DMS153 treated with DMSO at 0.1 percent for 48 hours (cell line): ENCODE measurements at regions not wholly inside any gene's neighbourhood (a gene's known extent, or its start where the extent isn't known, plus 50 kb on each side); places are given as distances from the start of the nearest gene placed in this dataset.
"Not testable (repeated sequence)": the region's sequence is repeated elsewhere in the genome, so short reads cannot be mapped to it uniquely, and the experiment has no call there.

Experiments used
- DNase-seq: peaks from one replicate; lab custom pipeline; 2025; ENCODE audit not compliant: unreplicated experiment; lab: John Stamatoyannopoulos, UW

DNA sequence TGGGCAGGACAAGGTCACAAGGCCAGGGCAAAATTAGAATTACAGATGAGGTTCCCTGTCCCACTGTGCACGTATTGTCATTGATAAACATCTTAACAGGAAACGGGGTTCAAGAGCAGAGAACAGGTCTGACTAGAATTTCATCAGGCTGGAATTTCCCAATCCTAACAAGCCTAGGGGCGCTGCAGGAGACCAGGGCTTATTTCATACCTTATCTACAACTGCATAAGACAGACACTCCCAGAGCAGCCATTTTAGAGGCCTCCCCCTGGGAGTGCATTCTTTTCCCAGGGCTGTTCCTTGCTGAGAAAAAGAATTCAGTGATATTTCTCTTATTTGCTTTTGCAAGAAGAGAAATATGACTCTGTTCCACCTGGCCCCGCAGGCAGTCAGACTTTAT, 244.8 kb downstream of the DAD1 start:
- DNase-seq: not testable (repeated sequence)

DNA sequence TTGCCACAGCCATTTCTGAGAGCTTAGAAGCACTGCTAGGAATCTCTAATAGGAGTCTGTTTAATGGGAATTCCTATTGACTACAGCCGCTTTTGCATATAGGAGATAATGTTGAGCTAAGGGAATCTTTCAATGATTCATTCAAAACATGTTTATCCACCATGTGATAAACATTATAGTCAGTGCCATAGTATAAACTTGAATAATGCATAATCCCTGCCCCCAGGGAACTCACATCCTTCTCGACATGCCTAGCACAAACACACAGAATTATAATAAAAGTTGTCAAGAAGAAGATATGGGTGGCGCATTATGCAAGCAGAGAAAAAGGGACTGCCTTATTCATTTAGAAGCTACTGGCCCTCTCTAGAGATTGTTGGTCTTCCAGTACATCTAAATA, 248.0 kb downstream of the DAD1 start:
- no peak for DNase-seq

DNA sequence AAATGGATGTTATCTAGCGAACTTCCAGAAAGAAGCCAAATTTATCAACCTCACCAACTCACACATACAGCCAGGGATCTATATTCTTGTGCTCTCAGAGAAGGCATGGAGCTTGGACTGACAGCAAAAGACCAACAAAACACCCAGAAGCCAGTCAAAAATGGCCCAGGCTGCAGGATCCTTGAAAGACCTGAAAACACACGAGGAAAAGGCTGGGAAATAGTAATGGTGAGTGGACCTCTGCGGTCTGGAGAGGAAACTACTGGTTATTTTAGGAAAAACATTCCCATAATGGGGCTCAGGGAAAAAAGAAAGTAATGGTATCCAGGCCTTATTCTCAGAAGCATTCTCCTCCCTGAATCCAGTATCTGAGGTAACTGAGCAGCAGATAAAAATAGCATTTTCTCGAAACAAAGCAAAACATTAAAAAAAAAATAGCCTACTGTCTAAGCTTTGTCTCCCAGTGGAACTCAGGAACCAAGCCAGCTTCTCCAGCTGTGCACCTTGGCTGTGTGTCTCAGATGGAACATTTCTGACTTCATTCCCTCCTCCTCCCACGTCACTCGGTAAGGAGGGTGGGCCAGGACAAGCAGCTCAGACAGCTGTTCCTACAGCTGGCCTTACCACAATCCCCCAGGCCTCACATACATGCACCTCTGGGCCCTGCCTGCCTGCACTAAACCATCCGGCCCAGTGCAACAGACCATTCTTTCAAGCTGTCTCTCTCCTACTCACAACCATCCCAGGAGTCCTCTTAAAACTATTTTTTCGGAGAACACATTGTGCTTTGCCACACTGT, 249.9 kb downstream of the DAD1 start:
- DNase-seq: no peak

DNA sequence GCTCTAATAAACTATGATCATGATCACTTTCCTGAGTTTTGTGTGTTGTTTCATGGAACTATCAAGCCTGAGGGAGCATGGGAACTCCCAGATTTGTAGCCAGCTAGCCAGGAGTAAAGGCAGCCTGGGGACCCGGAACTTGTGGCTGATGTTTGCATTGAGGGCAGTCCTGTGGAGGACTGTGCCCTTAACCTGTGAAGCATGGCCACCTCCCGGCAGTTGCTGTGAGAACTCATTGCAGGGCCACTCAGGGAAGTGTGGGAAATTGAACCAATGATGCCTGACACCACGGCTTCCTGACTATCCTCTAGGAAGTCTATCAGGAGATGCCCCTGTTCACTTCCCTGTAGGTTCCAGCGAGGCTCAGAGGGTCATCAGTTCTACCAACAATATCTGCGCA, 250.6 kb downstream of the DAD1 start:
- DNase-seq: no peak

DNA sequence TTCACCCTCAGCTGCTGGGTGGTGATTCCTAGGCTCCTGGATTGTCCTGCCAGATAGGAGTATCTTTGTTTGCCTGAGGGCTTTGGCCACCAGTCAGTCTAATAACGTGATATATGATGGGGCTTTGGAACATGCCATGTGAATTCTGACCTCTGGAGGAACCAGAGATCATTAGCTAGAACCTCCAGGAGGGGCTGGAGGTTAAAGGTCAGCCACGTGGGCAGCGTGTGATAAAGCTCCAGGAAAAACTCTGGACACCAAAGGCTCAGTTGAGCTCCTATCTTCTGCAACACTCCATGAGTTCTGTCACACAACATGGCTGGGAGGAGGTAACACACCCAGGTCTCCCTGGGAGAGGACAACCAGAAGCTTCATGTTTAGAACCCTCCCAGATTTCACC, 251.1 kb downstream of the DAD1 start:
- DNase-seq: no peak

DNA sequence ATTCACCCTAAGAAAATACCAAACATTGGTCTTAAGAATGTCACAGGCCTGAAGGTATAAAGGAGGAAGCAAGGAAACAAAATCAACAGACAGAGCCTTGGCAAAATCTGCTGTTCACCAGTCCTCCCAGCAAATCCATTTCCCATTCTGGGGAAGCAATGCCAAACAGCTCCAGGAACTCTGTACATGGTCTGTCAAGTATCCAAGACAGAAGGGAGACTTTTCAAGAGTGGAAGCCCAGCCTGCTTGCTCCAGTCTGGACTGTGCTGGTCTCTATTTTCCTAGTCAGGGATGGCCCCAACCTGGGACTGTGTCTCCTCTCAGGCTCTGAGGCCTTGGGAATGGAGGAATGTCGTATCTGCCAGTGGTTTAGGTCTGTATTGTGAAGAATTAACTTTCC, 251.5 kb downstream of the DAD1 start:
- DNase-seq: no peak

DNA sequence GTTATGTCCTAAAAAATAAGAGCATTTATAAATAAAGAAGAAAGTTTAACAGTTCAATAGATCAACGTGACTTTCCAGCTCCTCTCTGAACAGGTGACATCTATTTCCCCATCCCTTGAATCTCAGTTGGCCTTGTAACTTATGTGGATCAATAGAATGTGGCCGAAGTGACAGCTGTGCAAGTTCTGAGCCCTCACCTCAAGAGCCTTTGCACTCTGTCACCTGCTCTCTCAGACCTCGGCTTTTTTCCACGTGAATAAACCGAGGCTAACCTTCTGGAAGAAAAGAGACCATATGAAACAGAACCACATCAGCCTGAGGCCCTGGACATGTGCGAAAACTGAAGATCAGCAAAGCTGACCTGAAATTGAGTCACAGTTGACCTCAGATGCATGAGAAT, 253.0 kb downstream of the DAD1 start:
- DNase-seq: no peak

DNA sequence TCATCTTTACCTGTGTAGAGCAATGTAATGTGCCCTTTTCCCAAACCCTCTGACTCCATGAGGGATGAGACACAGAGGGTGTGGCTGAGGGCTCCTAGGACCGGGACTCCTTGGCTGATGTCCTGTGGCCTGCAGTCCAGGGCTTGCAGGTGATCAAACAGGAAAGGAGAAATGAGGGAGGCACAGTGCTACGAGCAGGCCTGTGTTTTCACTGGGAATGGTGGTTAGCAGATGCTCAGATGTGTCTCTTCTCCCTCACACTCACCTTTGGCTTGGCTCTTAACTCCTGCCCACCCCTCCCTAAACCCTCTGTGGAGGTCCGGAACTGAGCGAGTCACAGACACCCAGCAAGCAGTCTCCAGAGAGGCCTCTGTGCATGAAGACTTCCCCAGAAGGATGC, 254.4 kb downstream of the DAD1 start:
- DNase-seq: no peak

DNA sequence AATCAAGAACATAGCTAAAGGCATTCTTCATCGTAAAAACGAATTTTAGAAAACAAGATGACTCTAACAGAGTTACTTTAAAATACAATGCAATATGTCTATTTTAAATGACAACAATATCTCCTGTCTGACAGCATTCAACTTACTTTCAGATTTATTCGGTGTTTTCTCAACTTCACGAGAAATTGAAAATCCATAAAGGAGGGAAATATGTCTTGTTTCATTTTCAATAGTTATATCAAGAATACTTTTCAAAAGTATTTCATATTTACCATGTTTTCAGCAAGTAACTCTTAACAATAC, 254.8 kb downstream of the DAD1 start:
- DNase-seq: no peak

DNA sequence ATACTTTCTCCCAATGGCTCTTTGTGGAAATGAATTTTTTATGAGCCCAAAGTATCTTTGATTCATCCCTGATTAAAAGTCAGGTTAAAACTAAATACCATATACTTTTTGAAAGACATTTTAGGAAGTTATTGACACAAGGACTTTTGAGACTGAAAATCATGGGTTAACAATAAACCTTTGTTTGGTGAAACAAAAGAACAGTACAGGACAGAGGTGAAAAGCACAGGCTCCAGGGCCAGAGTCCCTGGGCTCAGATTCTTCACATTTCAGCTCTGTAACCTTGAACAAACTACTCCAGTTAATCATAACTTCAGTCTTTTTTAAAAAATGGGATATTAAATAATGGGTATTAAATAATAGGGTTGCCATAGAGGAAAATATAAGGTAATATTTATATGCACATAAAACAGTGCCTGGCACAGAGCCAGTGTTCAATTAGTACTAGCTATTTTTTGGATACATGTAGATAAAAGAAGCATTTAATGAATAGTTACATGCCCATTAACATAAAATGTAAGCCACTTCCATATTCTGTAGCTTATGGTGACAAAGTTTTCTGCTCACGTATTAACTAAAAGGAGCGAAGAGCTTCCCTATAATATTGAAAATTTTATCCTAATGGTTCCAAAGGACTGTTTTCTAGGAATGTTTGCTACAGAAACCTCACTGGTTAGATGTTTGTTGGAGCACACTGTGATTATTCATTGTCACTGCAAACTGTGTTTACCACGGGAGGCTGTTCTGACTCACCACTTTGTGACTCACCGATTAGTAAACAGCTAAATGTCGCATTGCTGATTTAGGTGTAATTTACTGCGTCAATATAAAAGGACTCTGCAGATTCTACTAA, 255.4 kb downstream of the DAD1 start:
- DNase-seq: no peak

DNA sequence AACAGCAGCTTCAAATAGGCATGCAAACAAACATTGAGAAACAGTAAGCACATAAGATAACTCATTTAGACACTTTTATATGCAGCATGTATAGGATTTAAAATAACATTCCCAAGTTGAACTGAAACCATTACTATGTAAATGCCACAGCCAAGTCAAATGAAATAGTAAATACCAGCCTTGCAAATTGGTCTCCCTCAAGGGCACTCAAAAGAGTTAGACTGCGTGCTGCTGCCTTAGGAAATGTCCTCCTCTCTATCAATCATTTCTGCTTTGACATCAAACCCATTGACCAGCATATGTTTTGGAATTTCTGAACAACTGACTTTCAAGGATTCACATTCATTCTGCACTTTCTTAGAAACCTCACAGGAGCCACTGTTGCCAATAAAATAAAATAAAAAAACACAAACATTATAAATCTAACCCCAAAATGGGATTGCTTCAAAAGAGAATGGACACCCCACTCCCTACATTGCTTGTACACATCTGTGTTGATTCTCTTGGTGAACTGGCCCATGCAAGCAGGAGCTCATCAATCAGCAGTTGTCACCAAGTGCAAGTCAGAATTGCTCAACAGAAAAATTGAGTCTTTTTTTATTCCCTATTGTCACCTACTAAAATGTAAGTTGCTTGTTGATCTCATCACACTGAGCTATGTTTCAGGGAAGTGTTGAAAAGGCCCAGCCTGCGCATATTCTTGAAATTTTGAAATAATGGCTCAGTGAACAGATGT, 256.2 kb downstream of the DAD1 start:
- no peak for DNase-seq

DNA sequence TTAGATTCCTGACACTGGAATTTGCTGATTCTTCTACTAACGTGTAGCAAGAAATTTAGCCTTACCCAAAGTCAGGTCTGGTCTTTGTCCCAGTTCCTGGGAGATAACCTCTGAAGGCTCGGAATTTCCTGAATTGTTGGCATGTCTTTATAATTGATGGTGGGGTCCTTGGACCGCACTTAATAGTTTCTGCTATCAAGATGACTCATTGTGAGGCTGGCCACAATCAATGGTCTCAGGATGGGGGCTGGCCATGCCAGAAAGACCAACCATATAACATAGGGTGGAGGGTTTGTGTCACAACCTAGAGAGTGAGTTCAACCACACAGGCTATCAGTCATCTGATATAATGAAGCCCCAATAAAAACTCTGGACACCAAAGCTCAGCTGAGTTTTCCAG, 259.7 kb downstream of the DAD1 start:
- no peak for DNase-seq

DNA sequence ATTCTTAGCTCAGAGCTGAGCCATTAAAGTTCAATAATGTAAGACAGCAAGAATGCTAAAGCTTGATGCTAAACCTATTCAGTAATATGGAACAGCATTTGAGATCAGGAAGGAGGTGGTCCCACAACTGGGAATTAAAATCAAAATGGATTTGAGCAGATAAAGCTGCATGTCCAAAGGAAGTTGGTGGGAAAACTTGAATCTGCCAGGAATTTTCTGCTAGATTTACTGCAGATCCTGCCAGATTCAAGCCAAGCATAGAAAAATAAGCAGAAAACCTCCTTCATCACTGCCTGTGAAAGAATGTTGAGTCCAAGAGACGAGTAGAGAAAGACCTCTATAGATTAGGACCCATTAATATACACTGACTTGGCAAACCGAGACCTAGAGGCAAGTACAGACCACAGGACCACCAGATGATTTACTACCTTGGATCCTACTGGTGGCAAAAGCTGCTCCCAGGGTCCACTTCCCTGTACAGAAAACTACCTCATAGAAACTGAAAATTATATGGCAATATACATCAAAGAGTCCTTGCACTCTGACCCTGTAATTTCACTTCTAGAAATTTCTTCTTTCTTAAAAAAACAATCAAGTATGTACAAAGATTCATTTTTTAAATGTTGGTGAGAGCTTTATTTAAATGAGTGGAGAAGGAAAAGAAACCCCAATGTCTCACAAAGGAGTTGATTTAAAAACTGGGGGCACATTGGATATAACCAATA, 263.2 kb downstream of the DAD1 start:
- no peak for DNase-seq

DNA sequence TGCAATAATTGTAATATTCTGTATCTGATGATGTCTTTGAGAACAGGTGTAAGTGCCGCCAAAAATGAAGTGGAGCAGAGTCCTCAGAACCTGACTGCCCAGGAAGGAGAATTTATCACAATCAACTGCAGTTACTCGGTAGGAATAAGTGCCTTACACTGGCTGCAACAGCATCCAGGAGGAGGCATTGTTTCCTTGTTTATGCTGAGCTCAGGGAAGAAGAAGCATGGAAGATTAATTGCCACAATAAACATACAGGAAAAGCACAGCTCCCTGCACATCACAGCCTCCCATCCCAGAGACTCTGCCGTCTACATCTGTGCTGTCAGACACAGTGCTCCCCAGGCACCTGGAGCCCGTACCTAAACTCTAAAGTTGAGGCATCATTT, 268.7 kb downstream of the DAD1 start:
- DNase-seq: no peak

DNA sequence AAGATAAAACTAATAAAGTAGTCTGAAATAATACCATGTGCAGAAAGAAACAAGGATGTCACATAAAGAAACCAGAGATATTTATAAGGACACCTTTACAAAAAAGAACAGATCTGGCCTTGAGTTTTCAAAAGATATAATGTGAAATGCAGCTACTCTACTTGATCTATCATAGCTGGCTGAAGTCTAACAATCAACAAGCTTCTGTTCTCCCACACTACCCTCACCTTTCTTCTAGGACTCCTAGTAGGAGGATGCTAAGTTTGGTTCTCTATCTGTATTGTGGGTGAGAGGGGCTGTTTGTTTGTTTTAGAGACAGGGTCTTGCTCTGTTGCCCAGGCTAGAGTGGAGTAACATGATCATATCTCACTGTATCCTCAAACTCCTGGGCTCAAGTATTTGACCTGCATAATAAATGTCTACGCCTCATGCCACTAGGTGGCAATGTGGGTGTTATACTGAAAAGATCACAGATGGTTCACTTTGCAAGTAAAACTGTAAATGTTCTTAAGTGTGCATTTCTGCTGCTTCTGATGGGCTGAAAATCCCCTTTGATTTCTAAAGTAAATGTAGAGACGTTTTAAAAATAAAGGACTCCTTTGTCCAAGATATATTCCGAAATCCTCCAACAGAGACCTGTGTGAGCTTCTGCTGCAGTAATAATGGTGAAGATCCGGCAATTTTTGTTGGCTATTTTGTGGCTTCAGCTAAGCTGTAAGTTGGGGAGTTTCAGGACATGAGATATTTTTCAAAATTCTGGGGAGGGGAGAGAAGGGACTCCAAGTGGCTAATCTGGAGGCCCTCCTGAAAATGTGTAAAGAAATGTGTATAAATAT, 269.3 kb downstream of the DAD1 start:
- peak; percentile 9 for DNase-seq

DNA sequence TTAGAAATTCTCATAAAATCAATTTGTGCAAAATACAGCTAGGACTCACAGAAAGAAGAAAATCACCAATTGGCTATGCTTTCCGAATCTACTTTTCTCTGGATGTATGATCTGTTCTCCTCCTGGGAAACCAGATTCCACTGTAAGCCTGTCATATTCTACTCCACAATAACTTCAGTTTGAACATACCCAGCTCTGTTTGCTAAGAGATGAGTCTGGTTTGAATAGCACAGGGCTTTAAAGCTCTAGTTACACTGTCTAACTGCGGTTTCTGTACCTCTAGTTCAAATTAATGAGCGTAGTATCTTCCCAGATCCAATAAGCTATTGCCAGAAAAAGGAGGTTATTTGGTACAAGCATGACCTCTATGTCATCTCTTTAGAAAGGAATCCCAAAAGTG, 270.1 kb downstream of the DAD1 start:
- DNase-seq: no peak

DNA sequence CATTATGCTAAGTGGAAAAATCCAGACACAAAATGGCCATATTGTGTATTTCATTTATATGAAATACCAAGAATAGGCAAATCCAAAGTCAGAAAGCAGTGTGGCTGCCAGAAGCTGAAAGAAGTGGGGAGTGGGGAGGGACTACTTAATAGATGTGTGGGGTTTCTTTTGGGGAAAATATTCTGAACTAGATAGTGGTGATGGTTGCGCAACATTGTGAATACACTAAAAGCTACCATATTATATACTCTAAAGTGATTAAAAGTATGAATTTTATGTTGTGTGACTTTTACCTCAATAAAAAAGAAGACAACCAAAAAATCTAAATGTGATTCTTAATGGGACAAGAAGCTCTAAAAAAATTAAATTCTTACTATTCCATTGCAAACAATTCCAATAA, 272.6 kb downstream of the DAD1 start:
- DNase-seq: no peak

DNA sequence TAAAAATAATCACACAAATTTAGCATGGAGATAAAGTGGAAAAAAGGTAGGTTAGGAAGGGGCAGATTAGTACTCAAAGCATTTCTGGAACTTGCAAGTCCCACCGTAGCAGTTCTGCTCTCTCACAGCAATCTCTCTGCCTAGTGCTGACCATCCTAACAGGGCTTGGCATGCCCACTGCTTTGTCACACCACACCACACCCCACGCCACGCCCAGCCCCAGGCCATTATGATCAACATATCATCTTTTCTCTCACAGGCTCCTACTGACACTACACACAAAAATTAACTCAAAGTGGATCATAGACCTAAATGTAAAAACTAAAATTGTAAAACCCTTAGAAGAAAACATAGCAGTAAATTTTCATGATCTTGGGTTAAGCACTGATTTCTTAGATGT, 273.7 kb downstream of the DAD1 start:
- DNase-seq: no peak

DNA sequence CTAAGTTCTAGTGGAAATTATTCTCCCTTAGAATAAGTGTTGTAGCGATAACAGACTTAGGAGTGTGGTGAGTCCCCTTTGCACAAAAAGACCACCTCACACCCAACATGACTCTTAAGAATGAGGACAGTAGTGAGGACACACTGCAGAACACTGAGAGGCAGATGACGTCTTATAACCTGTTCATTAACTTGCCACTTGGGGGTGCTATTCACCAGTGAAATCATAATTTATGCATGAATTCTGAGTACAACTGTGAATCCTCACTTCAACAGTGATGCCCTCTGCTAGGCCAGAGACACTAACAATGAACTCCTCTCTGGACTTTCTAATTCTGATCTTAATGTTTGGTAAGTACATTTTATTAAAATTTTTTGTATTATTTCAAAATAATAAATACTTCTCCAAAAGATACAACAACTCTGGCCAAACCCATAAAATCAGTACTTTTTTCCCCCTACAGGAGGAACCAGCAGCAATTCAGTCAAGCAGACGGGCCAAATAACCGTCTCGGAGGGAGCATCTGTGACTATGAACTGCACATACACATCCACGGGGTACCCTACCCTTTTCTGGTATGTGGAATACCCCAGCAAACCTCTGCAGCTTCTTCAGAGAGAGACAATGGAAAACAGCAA, 274.7 kb downstream of the DAD1 start:
- DNase-seq: peak; percentile 3
